Adrenal gland (tissue), 5 donors: ENCODE measurements at regions not wholly inside any gene's neighbourhood (a gene's known extent, or its start where the extent isn't known, plus 50 kb on each side); places are given as distances from the start of the nearest gene placed in this dataset.
"Not testable (repeated sequence)": the region's sequence is repeated elsewhere in the genome, so short reads cannot be mapped to it uniquely, and the experiment has no call there.

ENCODE experiments used
- CTCF ChIP-seq, 6 experiments: fragments of 450-650 bp in 4 of 6; fragments of 200-600 bp in 2 of 6; sonication (generic) in 1 of 6; IDR thresholded peaks; 1 replicate in 5 of 6; 2 replicates in 1 of 6; pipeline versions ENCODE4 v1.5.1 to v1.8.0; 2016 to 2021; ENCODE audit warnings: antibody characterized with exemption in 6 of 6, mild to moderate bottlenecking in 2 of 6, moderate library complexity in 1 of 6
- POLR2A ChIP-seq, 2 donors: fragments of 450-650 bp; IDR thresholded peaks; one replicate each; pipeline ENCODE4 v1.6.1; 2017; ENCODE audit warnings: antibody characterized with exemption in 2 of 2, mild to moderate bottlenecking in 2 of 2, moderate library complexity in 1 of 2
- donor health status: DM: no; HTN: no; CAD: no.

- not testable (repeated sequence) for TF ChIP-seq CTCF, POLR2A (IDR thresholded peaks at IDR 0.05)
Measured at GRCh38 chr2:131923287-131923686, 238.5 kb downstream of the ANKRD30BL start.
